GM10266 (cell line): ENCODE measurements at regions not wholly inside any gene's neighbourhood (a gene's known extent, or its start where the extent isn't known, plus 50 kb on each side); places are given as distances from the start of the nearest gene placed in this dataset.
"Not testable (repeated sequence)": the region's sequence is repeated elsewhere in the genome, so short reads cannot be mapped to it uniquely, and the experiment has no call there.

Source experiments
- DNase-seq: peaks from one replicate; pipeline ENCODE4 v3.0.0; 2012; ENCODE audit errors: extremely low spot score
- CTCF ChIP-seq: IDR thresholded peaks from 2 replicates; pipeline ENCODE4 v1.5.1; 2012; ENCODE audit warnings: mild to moderate bottlenecking, low read depth; ENCODE audit not compliant: control insufficient read depth, insufficient read depth; ENCODE audit errors: missing control alignments

GRCh38 chr2:16025876-16026640 lies 85.7 kb downstream of the MYCN start:
- no peak for TF ChIP-seq CTCF
- DNase-seq: no peak

GRCh38 chr2:16025211-16025875 lies 85.0 kb downstream of the MYCN start:
- TF ChIP-seq CTCF: no peak
- no peak for DNase-seq

- DNase-seq: not testable (repeated sequence)
Measured at GRCh38 chr2:16024628-16025027, 84.3 kb downstream of the MYCN start.

GRCh38 chr2:16023506-16024360 lies 83.4 kb downstream of the MYCN start:
- no peak for TF ChIP-seq CTCF
- no peak for DNase-seq

GRCh38 chr2:16022548-16023240 lies 82.3 kb downstream of the MYCN start:
- DNase-seq: no peak

GRCh38 chr2:16021611-16022363 lies 81.4 kb downstream of the MYCN start:
- no peak for TF ChIP-seq CTCF
- no peak for DNase-seq

More at GRCh38 chr2:16022548-16023240, 82.3 kb downstream of the MYCN start:
- TF ChIP-seq CTCF: no peak
